ENCODE measurements at regions not wholly inside any gene's neighbourhood (a gene's known extent, or its start where the extent isn't known, plus 50 kb on each side); places are given as distances from the start of the nearest gene placed in this dataset.
A peak's percentile ranks its signal among the peaks of the same experiment; 100 is the strongest.
"Not testable (repeated sequence)": the region's sequence is repeated elsewhere in the genome, so short reads cannot be mapped to it uniquely, and the experiment has no call there.

GRCh38 chr9:65420771-65421170, 135.8 kb upstream of the FOXD4L5 start:
- DNase-seq (ENCODE audit: low spot score): no peak

GRCh38 chr9:65418966-65419365, 134.0 kb upstream of the FOXD4L5 start:
- not testable (repeated sequence) for DNase-seq (ENCODE audit: low spot score)

GRCh38 chr9:65416948-65417347, 131.9 kb upstream of the FOXD4L5 start:
- not testable (repeated sequence) for DNase-seq (ENCODE audit: low spot score)

GRCh38 chr9:65414249-65414648, 129.2 kb upstream of the FOXD4L5 start:
- not testable (repeated sequence) for DNase-seq (ENCODE audit: low spot score)

GRCh38 chr9:65413371-65413770, 128.4 kb upstream of the FOXD4L5 start:
- DNase-seq (ENCODE audit: low spot score): not testable (repeated sequence)

- no peak for DNase-seq (ENCODE audit: low spot score)
Measured at GRCh38 chr9:65411901-65412300, 126.9 kb upstream of the FOXD4L5 start.

GRCh38 chr9:65411336-65411735, 126.3 kb upstream of the FOXD4L5 start:
- DNase-seq (ENCODE audit: low spot score): no peak

- no peak for DNase-seq (ENCODE audit: low spot score)
Measured at GRCh38 chr9:65410926-65411325, 125.9 kb upstream of the FOXD4L5 start.

- DNase-seq (ENCODE audit: low spot score): no peak
Measured at GRCh38 chr9:65409471-65409980, 124.5 kb upstream of the FOXD4L5 start.

GRCh38 chr9:65408806-65409205, 123.8 kb upstream of the FOXD4L5 start:
- not testable (repeated sequence) for DNase-seq (ENCODE audit: low spot score)

- not testable (repeated sequence) for DNase-seq (ENCODE audit: low spot score)
Measured at GRCh38 chr9:65406625-65407024, 121.6 kb upstream of the FOXD4L5 start.

- peak; percentile 43 for DNase-seq (ENCODE audit: low spot score)
Measured at GRCh38 chr9:65405766-65406165, 120.8 kb upstream of the FOXD4L5 start.

- DNase-seq (ENCODE audit: low spot score): no peak
Measured at GRCh38 chr9:65405253-65405652, 120.2 kb upstream of the FOXD4L5 start.

- no peak for DNase-seq (ENCODE audit: low spot score)
Measured at GRCh38 chr9:65404232-65405006, 119.4 kb upstream of the FOXD4L5 start.

- DNase-seq (ENCODE audit: low spot score): no peak
Measured at GRCh38 chr9:65403721-65404120, 118.7 kb upstream of the FOXD4L5 start.

GRCh38 chr9:65403072-65403471, 118.1 kb upstream of the FOXD4L5 start:
- not testable (repeated sequence) for DNase-seq (ENCODE audit: low spot score)

GRCh38 chr9:65402206-65402870, 117.3 kb upstream of the FOXD4L5 start:
- DNase-seq (ENCODE audit: low spot score): not testable (repeated sequence)

GRCh38 chr9:65401456-65402045, 116.5 kb upstream of the FOXD4L5 start:
- DNase-seq (ENCODE audit: low spot score): not testable (repeated sequence)

GRCh38 chr9:65400886-65401285, 115.9 kb upstream of the FOXD4L5 start:
- no peak for DNase-seq (ENCODE audit: low spot score)

GRCh38 chr9:65397763-65398719, 113.0 kb upstream of the FOXD4L5 start:
- peak; percentile 83 for DNase-seq (ENCODE audit: low spot score)

- DNase-seq (ENCODE audit: low spot score): not testable (repeated sequence)
Measured at GRCh38 chr9:65397226-65397625, 112.2 kb upstream of the FOXD4L5 start.
